Endodermal cell (in vitro differentiated cells): ENCODE measurements at regions not wholly inside any gene's neighbourhood (a gene's known extent, or its start where the extent isn't known, plus 50 kb on each side); places are given as distances from the start of the nearest gene placed in this dataset.

Experiments
- DNase-seq: peaks from one replicate; pipeline ENCODE4 v3.0.0-alpha.2; 2017
- H3K27ac ChIP-seq: 2 replicates; pipeline ENCODE4 v1.5.1; 2013; ENCODE audit warnings: mild to moderate bottlenecking, low read depth, low read length, moderate library complexity
- H3K27me3 ChIP-seq: 2 replicates; pipeline ENCODE4 v1.6.1; 2013; ENCODE audit warnings: mild to moderate bottlenecking, low read length, moderate library complexity; ENCODE audit not compliant: insufficient read depth, control insufficient read depth, poor library complexity, severe bottlenecking
- H3K36me3 ChIP-seq: 2 replicates; pipeline ENCODE4 v1.7.0; 2013; ENCODE audit warnings: mild to moderate bottlenecking, low read length, moderate library complexity; ENCODE audit not compliant: control insufficient read depth, insufficient read depth
- H3K4me1 ChIP-seq: one replicate; pipeline ENCODE4 v1.7.0; 2013; ENCODE audit warnings: low read length; ENCODE audit not compliant: control insufficient read depth, insufficient read depth
- H3K4me3 ChIP-seq: 2 replicates; pipeline ENCODE4 v1.5.1; 2013; ENCODE audit warnings: mild to moderate bottlenecking, low read length, moderate library complexity
- H3K9ac ChIP-seq: 2 replicates; pipeline ENCODE4 v1.6.1; 2013; ENCODE audit warnings: mild to moderate bottlenecking, low read length, moderate library complexity; ENCODE audit not compliant: poor library complexity, severe bottlenecking; ENCODE audit errors: extremely low read depth
- H3K9me3 ChIP-seq: 2 replicates; pipeline ENCODE4 v1.6.1; 2013; ENCODE audit warnings: mild to moderate bottlenecking, low read length, moderate library complexity; ENCODE audit not compliant: control insufficient read depth
- H3K27ac Mint-ChIP-seq: 2 replicates; pipeline ENCODE4 v1.8.0; 2020; ENCODE audit warnings: mixed read lengths
- H3K27me3 Mint-ChIP-seq: 2 replicates; pipeline ENCODE4 v1.8.0; 2021; ENCODE audit warnings: mild to moderate bottlenecking, mixed read lengths; ENCODE audit not compliant: insufficient read depth
- H3K36me3 Mint-ChIP-seq: 2 replicates; pipeline ENCODE4 v1.8.0; 2020; ENCODE audit warnings: low read depth, mixed read lengths
- H3K4me1 Mint-ChIP-seq: 2 replicates; pipeline ENCODE4 v1.8.0; 2020; ENCODE audit warnings: mixed read lengths
- H3K4me3 Mint-ChIP-seq: 2 replicates; pipeline ENCODE4 v1.8.0; 2020; ENCODE audit warnings: mild to moderate bottlenecking, moderate library complexity, mixed read lengths
- H3K9me3 Mint-ChIP-seq: 2 replicates; pipeline ENCODE4 v1.8.0; 2020; ENCODE audit warnings: mild to moderate bottlenecking, mixed read lengths
- WGBS, 2 experiments: methylation state at CpG; one replicate each; pipeline versions ENCODE4 v1.1.5 to v1.1.7; 2013; ENCODE audit warnings: missing lambda C conversion rate in 2 of 2, mixed read lengths in 1 of 2; ENCODE audit not compliant: insufficient coverage in 1 of 2, insufficient read length in 1 of 2; 5-methylcytosine and 5-hydroxymethylcytosine counted together
- TF ChIP-seq, protein P1 (sequence below): fragments of 200-600 bp; sonication (generic); conservative IDR thresholded peaks from 2 replicates; pipeline ENCODE4 v1.5.0; 2021; ENCODE audit warnings: antibody characterized with exemption, mild to moderate bottlenecking

GRCh38 chr13:99150575-99151361 is 49.9 kb upstream of the UBAC2 start:
- Mint-ChIP-seq H3K4me3 (no peak overlapping the region), H3K36me3 (no peaks in the 10 kb centered on the region), H3K9me3 (no peaks in the 10 kb centered on the region), H3K4me1 (no peaks in the 10 kb centered on the region), H3K27ac (no peak overlapping the region), H3K27me3 (no peaks in the 10 kb centered on the region)
- Histone ChIP-seq H3K4me1 (no peaks in the 10 kb centered on the region), H3K27me3 (no peaks in the 10 kb centered on the region), H3K9ac (no peak overlapping the region), H3K27ac (no peak overlapping the region), H3K4me3 (no peak overlapping the region), H3K36me3 (no peaks in the 10 kb centered on the region), H3K9me3 (no peaks in the 10 kb centered on the region)
- DNase-seq, result no peak
- 83 to 84% methylated on average over 4 to 7 of the region's 7 CpGs for WGBS, 2 experiments
- TF ChIP-seq, protein P1, sequence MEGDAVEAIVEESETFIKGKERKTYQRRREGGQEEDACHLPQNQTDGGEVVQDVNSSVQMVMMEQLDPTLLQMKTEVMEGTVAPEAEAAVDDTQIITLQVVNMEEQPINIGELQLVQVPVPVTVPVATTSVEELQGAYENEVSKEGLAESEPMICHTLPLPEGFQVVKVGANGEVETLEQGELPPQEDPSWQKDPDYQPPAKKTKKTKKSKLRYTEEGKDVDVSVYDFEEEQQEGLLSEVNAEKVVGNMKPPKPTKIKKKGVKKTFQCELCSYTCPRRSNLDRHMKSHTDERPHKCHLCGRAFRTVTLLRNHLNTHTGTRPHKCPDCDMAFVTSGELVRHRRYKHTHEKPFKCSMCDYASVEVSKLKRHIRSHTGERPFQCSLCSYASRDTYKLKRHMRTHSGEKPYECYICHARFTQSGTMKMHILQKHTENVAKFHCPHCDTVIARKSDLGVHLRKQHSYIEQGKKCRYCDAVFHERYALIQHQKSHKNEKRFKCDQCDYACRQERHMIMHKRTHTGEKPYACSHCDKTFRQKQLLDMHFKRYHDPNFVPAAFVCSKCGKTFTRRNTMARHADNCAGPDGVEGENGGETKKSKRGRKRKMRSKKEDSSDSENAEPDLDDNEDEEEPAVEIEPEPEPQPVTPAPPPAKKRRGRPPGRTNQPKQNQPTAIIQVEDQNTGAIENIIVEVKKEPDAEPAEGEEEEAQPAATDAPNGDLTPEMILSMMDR, result no peak
